ENCODE measurements at regions not wholly inside any gene's neighbourhood (a gene's known extent, or its start where the extent isn't known, plus 50 kb on each side); places are given as distances from the start of the nearest gene placed in this dataset.

- TF ChIP-seq ZFX (IDR thresholded peaks at IDR 0.05; ENCODE audit: borderline replicate concordance) (no peak), CTCF (IDR thresholded peaks at IDR 0.05) (no peak)
- H3K27ac ChIP-seq: no peak overlapping the region
These were observed 65.3 kb upstream of the MYO10 start for GRCh38 chr5:17001428-17001827.

- TF ChIP-seq CTCF (IDR thresholded peaks at IDR 0.05) (no peak), ZFX (IDR thresholded peaks at IDR 0.05; ENCODE audit: borderline replicate concordance) (no peak)
- no peak overlapping the region for H3K27ac ChIP-seq
These were observed 68.5 kb upstream of the MYO10 start for GRCh38 chr5:17004441-17005106.

GRCh38 chr5:17005107-17005828 is 69.2 kb upstream of the MYO10 start:
- no peak overlapping the region for H3K27ac ChIP-seq
- TF ChIP-seq CTCF (IDR thresholded peaks at IDR 0.05): no peak
- no peak for TF ChIP-seq ZFX (IDR thresholded peaks at IDR 0.05; ENCODE audit: borderline replicate concordance)

GRCh38 chr5:17012289-17012688 is 76.2 kb upstream of the MYO10 start:
- H3K27ac ChIP-seq: no peak overlapping the region
- TF ChIP-seq CTCF (IDR thresholded peaks at IDR 0.05): no peak
- TF ChIP-seq ZFX (IDR thresholded peaks at IDR 0.05; ENCODE audit: borderline replicate concordance): no peak

- H3K27ac ChIP-seq: no peak overlapping the region
- no peak for TF ChIP-seq ZFX (IDR thresholded peaks at IDR 0.05; ENCODE audit: borderline replicate concordance)
- no peak for TF ChIP-seq CTCF (IDR thresholded peaks at IDR 0.05)
These were observed 78.6 kb upstream of the MYO10 start for GRCh38 chr5:17014686-17015085.

- TF ChIP-seq CTCF (IDR thresholded peaks at IDR 0.05) (no peak), ZFX (IDR thresholded peaks at IDR 0.05; ENCODE audit: borderline replicate concordance) (no peak)
- no peak overlapping the region for H3K27ac ChIP-seq
These were observed 82.8 kb upstream of the MYO10 start for GRCh38 chr5:17018871-17019270.

- no peak for TF ChIP-seq ZFX (IDR thresholded peaks at IDR 0.05; ENCODE audit: borderline replicate concordance)
- TF ChIP-seq CTCF (IDR thresholded peaks at IDR 0.05): no peak
- H3K27ac ChIP-seq: no peak overlapping the region
These were observed 83.2 kb upstream of the MYO10 start for GRCh38 chr5:17019324-17019723.

Measured in 22Rv1 (cell line).